Upper lobe of left lung (tissue), 6 donors: ENCODE measurements at regions not wholly inside any gene's neighbourhood (a gene's known extent, or its start where the extent isn't known, plus 50 kb on each side); places are given as distances from the start of the nearest gene placed in this dataset.

ENCODE experiments used
- ATAC-seq, 2 donors: fragments of 200-7000 bp; cut with Tn5 transposase; one replicate each; pipeline ENCODE4 v1.9.1; 2022; ENCODE audit warnings: mild to moderate bottlenecking in 2 of 2, moderate library complexity in 2 of 2; ENCODE audit not compliant: low FRiP score in 2 of 2
- DNase-seq, 2 donors: peaks; one replicate each; pipeline ENCODE4 v3.0.0-alpha.2; 2019 to 2020
- H3K27ac ChIP-seq, 4 donors: fragments of 200-600 bp; sonication (generic); one replicate each; pipeline ENCODE4 v1.5.1; 2016 to 2019
- H3K27me3 ChIP-seq, 4 donors: fragments of 200-600 bp; sonication (generic); one replicate each; pipeline ENCODE4 v1.5.1; 2017 to 2019
- H3K36me3 ChIP-seq, 4 donors: fragments of 200-600 bp; sonication (generic); one replicate each; pipeline ENCODE4 v1.5.1; 2016 to 2019
- H3K4me1 ChIP-seq, 4 donors: fragments of 200-600 bp; sonication (generic); one replicate each; pipeline ENCODE4 v1.5.1; 2018 to 2019
- H3K4me3 ChIP-seq, 4 donors: fragments of 200-600 bp; sonication (generic); one replicate each; pipeline ENCODE4 v1.5.1; 2017 to 2019; ENCODE audit warnings: mild to moderate bottlenecking in 2 of 4, moderate library complexity in 1 of 4
- H3K9me3 ChIP-seq, 4 donors: fragments of 200-600 bp; sonication (generic); one replicate each; pipeline ENCODE4 v1.5.1; 2018 to 2019
- EP300 ChIP-seq, 4 donors: sonication (generic); formaldehyde crosslinking; IDR thresholded peaks; one replicate each; pipeline ENCODE4 v1.5.1; 2017; ENCODE audit warnings: antibody characterized with exemption in 4 of 4, control low read depth in 2 of 4
- POLR2A ChIP-seq, 4 donors: fragments of 450-650 bp; IDR thresholded peaks; one replicate each; pipeline ENCODE4 v1.5.1; 2016 to 2017; ENCODE audit warnings: antibody characterized with exemption in 4 of 4, mild to moderate bottlenecking in 2 of 4
- POLR2AphosphoS5 ChIP-seq, 2 donors: sonication (generic); formaldehyde crosslinking; IDR thresholded peaks; one replicate each; pipeline ENCODE4 v1.5.1; 2017; ENCODE audit warnings: antibody characterized with exemption in 2 of 2
- WGBS, 2 donors: methylation state at CpG; one replicate each; pipeline ENCODE4 v1.1.5; 2017 to 2018; 5-methylcytosine and 5-hydroxymethylcytosine counted together
- TF ChIP-seq, protein P1 (sequence below), 6 experiments: fragments of 450-650 bp in 4 of 6; fragments of 200-600 bp in 2 of 6; sonication (generic) in 2 of 6; IDR thresholded peaks; one replicate each; pipeline ENCODE4 v1.5.1; 2016 to 2019; ENCODE audit warnings: antibody characterized with exemption in 6 of 6
- donor health status: DM: no; HTN: no; CAD: no; lungs with moderate emphysema.
- donor health status: DM: no; HTN: yes; CAD: no; lungs with severe emphysema.

DNA sequence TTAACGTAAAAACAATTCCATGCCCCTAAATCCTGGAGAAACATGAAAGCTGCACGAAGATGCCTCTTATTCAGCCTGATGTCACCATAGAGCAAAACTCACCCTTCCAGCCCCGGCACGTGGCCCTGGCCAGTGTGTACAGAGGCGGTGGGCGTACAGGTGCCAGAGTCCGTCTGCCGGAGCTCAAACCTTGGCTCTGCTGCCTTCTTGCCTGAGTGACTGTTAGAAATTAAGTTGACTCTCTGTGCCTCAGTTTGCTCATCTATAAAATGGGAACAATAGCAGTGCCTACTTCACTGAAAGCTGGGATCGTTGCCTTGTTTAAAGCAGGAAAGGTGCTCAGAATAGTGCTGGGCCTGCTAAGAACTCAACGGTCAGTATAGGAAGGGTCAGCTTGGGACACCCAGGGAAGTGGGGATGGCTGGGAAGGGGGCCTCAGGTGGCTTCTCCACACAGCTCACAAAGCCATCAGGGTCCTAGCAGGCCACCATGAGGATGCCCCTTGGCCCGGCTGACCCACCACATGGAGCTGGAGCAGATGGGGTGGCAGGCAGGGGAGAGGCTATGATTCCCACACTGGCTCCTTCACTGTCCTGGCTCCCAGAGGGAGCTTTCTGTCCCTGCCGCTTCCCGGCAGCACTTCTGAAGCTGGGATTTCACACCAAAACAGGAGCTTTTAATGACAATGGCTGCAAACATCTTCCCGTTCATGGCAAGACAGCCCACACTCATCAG is 237.2 kb downstream of the NPHP4 start:
- DNase-seq (peak in 1 of 2 donors; percentile 29), ATAC-seq (no peak)
- H3K27ac ChIP-seq, result no peak overlapping the region
- no peaks in the 10 kb centered on the region for H3K9me3 ChIP-seq
- no peaks in the 10 kb centered on the region for H3K27me3 ChIP-seq
- peaks cover 0 to 25% (median 8%) of the 10 kb centered on the region in 4 donors for H3K4me1 ChIP-seq
- no peak overlapping the region for H3K4me3 ChIP-seq
- no peaks in the 10 kb centered on the region for H3K36me3 ChIP-seq
- 85 to 88% methylated on average over 14 of the region's 14 CpGs for WGBS, 2 donors
- TF ChIP-seq POLR2AphosphoS5 (IDR thresholded peaks at IDR 0.05), result no peak
- no peak for TF ChIP-seq EP300 (IDR thresholded peaks at IDR 0.05)
- no peak for TF ChIP-seq POLR2A (IDR thresholded peaks at IDR 0.05)
- TF ChIP-seq, protein P1, sequence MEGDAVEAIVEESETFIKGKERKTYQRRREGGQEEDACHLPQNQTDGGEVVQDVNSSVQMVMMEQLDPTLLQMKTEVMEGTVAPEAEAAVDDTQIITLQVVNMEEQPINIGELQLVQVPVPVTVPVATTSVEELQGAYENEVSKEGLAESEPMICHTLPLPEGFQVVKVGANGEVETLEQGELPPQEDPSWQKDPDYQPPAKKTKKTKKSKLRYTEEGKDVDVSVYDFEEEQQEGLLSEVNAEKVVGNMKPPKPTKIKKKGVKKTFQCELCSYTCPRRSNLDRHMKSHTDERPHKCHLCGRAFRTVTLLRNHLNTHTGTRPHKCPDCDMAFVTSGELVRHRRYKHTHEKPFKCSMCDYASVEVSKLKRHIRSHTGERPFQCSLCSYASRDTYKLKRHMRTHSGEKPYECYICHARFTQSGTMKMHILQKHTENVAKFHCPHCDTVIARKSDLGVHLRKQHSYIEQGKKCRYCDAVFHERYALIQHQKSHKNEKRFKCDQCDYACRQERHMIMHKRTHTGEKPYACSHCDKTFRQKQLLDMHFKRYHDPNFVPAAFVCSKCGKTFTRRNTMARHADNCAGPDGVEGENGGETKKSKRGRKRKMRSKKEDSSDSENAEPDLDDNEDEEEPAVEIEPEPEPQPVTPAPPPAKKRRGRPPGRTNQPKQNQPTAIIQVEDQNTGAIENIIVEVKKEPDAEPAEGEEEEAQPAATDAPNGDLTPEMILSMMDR (IDR thresholded peaks at IDR 0.05), result no peak

DNA sequence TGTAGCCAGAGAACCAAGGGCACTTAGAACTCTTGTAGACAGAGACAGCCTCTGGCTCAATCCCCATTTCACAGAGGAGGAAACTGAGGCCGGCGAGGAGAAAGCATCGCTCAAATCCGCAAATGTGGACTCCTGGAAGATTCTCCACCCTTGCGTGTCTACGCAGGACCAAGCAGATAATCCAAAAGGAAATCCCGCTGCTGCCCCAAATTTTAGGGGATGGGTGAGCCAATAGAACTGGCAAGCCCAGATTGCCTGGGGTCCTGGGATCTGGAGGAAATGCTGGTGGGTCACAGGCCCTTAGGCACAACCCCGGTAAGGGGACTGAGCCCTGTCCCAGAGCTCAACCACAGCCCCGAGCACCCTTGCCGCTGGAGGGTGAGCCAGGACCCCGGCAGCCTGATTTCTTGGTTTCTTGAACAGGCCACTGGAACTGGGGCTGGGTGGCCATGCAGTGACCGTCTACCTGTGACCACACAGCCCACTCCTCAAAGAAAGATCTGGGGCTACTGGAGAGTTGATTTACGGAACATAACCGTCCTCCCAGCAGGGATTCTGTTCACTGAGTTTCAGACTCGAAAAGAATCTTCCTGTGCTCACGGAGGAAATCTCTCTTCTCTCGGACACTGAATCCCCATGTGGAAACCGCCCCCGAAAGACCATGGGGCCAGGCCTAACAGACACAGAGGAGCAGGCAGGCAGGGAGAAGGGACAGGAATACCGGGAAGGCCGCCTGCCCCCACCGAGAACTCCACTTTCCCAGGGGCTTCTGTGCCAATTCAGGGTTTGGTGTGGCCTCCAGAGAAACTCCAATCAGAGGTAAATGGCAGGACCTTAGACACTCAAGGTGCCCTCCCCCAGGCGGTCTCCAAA is 238.4 kb downstream of the NPHP4 start:
- ATAC-seq, result no peak
- Histone ChIP-seq H3K4me1 (peaks cover 0 to 25% (median 8%) of the 10 kb centered on the region in 4 donors), H3K36me3 (no peaks in the 10 kb centered on the region), H3K4me3 (no peak overlapping the region), H3K9me3 (no peaks in the 10 kb centered on the region), H3K27me3 (no peaks in the 10 kb centered on the region), H3K27ac (no peak overlapping the region)
- TF ChIP-seq EP300 (IDR thresholded peaks at IDR 0.05) (no peak), POLR2A (IDR thresholded peaks at IDR 0.05) (no peak), POLR2AphosphoS5 (IDR thresholded peaks at IDR 0.05) (no peak)
- TF ChIP-seq, protein P1 (IDR thresholded peaks at IDR 0.05), result no peak
- no peak for DNase-seq
- WGBS, 2 donors, result 91 to 92% methylated on average over 21 to 22 of the region's 23 CpGs

DNA sequence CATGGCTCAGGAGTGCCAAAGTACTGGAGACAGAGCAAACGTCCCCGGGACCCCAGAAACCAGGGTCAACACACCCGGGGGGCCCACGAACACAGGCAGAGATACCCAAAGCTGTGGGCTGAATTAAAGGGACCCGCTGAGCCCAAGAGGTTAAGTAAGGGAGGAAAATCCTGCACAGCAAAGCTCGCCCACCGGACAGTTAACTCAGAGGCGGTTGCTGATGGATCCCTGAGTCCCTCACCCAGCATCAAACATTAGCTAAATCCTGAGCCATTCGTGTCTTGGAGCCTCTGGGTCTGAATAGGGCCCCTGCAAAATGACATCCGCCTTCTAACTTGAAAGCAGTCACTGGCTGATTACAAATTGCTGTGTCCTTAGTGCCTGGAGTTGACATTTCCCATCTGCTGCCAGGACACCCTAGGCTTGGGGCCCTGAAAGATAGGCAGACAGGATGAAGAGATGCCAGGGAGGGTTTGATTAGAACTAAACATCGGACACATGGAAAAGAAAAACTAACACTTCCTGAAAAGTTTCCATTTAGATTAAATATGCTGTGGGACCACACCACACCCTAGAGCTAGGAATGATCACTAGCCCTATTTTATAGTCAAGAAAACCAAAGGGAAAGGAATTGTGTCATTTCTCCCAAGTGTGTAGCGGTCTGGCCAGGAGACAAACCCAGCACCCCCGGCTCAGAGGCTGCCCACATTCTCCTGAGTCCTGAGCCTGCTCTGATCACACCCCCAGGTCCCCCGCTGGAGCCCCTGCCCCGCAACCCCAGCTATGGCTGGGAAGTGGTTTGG is 239.3 kb downstream of the NPHP4 start:
- 52 to 69% methylated on average over 14 to 15 of the region's 15 CpGs for WGBS, 2 donors
- Histone ChIP-seq H3K27me3 (no peaks in the 10 kb centered on the region), H3K4me3 (no peak overlapping the region), H3K4me1 (peaks cover 0 to 25% (median 8%) of the 10 kb centered on the region in 4 donors), H3K9me3 (no peaks in the 10 kb centered on the region), H3K27ac (no peak overlapping the region), H3K36me3 (no peaks in the 10 kb centered on the region)
- DNase-seq (peak in 1 of 2 donors; percentile 10), ATAC-seq (no peak)
- no peak for TF ChIP-seq EP300 (IDR thresholded peaks at IDR 0.05)
- TF ChIP-seq POLR2AphosphoS5 (IDR thresholded peaks at IDR 0.05), result no peak
- TF ChIP-seq, protein P1 (IDR thresholded peaks at IDR 0.05), result no peak
- no peak for TF ChIP-seq POLR2A (IDR thresholded peaks at IDR 0.05)

DNA sequence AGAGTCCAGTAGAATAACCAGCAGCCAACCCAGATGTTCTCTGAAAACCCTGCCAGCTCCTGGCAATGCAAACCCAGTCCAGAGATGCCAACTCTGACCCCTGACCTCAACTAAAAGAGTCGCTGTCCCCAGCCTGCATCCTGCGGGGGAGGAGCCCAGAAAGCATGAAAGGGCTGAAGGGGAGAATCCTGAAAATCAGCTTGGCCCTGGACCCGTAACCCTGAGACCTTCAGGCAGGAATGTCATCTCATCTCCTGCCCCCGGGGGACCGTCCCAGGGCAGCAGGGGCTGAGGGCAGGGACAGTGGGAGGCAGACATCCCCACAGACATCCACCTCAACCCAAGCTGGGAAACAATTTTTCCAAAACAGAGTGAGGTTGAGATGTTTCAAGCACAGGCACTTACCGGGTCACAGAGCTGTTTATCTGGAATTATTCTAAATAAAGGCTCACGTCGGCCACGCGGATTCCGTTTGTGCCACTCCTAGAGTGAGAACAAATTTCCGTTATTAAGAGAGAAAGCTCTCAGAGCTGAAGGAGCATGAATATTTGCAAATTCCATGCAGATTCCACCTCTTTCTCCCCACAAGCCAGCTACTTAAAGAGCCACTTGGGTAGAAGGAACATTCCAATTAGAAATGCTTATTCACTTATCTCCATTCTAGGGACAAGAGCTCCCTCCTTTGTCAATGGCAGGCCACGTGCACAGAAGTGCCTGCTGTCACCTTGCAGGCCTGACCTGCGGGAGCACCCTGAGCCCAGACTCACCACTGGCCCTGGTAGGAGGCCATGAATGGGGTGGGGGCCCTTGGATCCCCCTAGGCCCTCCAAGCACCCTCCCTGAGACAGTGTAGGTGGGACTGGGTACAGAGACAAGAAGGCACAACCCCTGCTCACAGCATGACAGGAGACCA is 240.1 kb downstream of the NPHP4 start:
- Histone ChIP-seq H3K4me3 (no peak overlapping the region), H3K27me3 (no peaks in the 10 kb centered on the region), H3K4me1 (peaks cover 0 to 25% (median 8%) of the 10 kb centered on the region in 4 donors), H3K36me3 (no peaks in the 10 kb centered on the region), H3K27ac (no peak overlapping the region), H3K9me3 (no peaks in the 10 kb centered on the region)
- no peak for TF ChIP-seq POLR2AphosphoS5 (IDR thresholded peaks at IDR 0.05)
- TF ChIP-seq, protein P1 (IDR thresholded peaks at IDR 0.05), result no peak
- TF ChIP-seq EP300 (IDR thresholded peaks at IDR 0.05), result no peak
- TF ChIP-seq POLR2A (IDR thresholded peaks at IDR 0.05), result no peak
- peak; percentile 25 to 39 for DNase-seq
- WGBS, 2 donors, result 60 to 64% methylated on average over 13 to 14 of the region's 14 CpGs
- peak in 1 of 2 donors; percentile 28 for ATAC-seq
